AG09309 (cell line): ENCODE measurements at regions not wholly inside any gene's neighbourhood (a gene's known extent, or its start where the extent isn't known, plus 50 kb on each side); places are given as distances from the start of the nearest gene placed in this dataset.

Experiments
- DNase-seq: peaks from one replicate; pipeline ENCODE4 v3.0.0-alpha.2; 2010; ENCODE audit warnings: low read depth
- H3K4me3 ChIP-seq: 2 replicates; pipeline ENCODE4 v1.5.1; 2011; ENCODE audit warnings: mild to moderate bottlenecking, low read depth, low read length, moderate library complexity; ENCODE audit not compliant: control insufficient read depth
- TF ChIP-seq, protein P1 (sequence below): IDR thresholded peaks from 2 replicates; pipeline ENCODE4 v1.5.1; 2011; ENCODE audit warnings: mild to moderate bottlenecking, low read depth, low read length, inconsistent platforms; ENCODE audit not compliant: insufficient read depth, control insufficient read depth; ENCODE audit errors: missing control alignments

GRCh38 chr6:91291071-91291470, 704.2 kb upstream of the MAP3K7 start:
- TF ChIP-seq, protein P1, sequence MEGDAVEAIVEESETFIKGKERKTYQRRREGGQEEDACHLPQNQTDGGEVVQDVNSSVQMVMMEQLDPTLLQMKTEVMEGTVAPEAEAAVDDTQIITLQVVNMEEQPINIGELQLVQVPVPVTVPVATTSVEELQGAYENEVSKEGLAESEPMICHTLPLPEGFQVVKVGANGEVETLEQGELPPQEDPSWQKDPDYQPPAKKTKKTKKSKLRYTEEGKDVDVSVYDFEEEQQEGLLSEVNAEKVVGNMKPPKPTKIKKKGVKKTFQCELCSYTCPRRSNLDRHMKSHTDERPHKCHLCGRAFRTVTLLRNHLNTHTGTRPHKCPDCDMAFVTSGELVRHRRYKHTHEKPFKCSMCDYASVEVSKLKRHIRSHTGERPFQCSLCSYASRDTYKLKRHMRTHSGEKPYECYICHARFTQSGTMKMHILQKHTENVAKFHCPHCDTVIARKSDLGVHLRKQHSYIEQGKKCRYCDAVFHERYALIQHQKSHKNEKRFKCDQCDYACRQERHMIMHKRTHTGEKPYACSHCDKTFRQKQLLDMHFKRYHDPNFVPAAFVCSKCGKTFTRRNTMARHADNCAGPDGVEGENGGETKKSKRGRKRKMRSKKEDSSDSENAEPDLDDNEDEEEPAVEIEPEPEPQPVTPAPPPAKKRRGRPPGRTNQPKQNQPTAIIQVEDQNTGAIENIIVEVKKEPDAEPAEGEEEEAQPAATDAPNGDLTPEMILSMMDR = no peak
- DNase-seq = no peak
- H3K4me3 ChIP-seq = no peak overlapping the region

- H3K4me3 ChIP-seq = no peak overlapping the region
- TF ChIP-seq, protein P1 = no peak
- no peak for DNase-seq
These were observed 701.9 kb upstream of the MAP3K7 start for GRCh38 chr6:91288741-91289140.

DNA sequence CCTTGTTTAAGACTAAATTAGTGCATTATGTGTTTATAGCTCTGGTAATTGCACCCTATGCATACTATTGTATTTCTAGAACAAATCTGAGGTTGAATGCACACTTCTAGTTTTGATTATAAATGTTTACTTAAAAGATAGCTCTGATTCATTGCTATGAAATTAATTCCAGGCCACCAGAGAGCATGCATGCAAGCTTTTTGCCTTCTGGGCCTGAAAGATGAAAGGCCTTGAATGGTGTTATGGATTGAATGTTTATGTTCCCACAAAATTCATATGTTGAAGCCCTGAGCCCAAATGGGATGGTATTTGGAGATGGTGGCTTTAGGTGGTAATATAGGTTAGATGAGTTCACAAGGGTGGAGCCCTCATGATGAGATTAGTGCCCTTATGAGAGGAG, 695.0 kb upstream of the MAP3K7 start:
- TF ChIP-seq, protein P1 = no peak
- no peak overlapping the region for H3K4me3 ChIP-seq
- DNase-seq = no peak

GRCh38 chr6:91280494-91280830, 693.6 kb upstream of the MAP3K7 start:
- no peak for DNase-seq
- H3K4me3 ChIP-seq = no peak overlapping the region
- TF ChIP-seq, protein P1 = no peak

GRCh38 chr6:91279740-91280493, 693.0 kb upstream of the MAP3K7 start:
- no peak overlapping the region for H3K4me3 ChIP-seq
- TF ChIP-seq, protein P1 = no peak
- no peak for DNase-seq

GRCh38 chr6:91278416-91278815, 691.5 kb upstream of the MAP3K7 start:
- no peak overlapping the region for H3K4me3 ChIP-seq
- TF ChIP-seq, protein P1 = no peak
- DNase-seq = no peak
